ENCODE measurements at regions not wholly inside any gene's neighbourhood (a gene's known extent, or its start where the extent isn't known, plus 50 kb on each side); places are given as distances from the start of the nearest gene placed in this dataset.

- no peak for TF ChIP-seq POLR2AphosphoS5 (IDR thresholded peaks at IDR 0.05; ENCODE audit: low read depth, low read length)
- TF ChIP-seq EZH2 (IDR thresholded peaks at IDR 0.05; ENCODE audit: low read depth, low read length, severe bottlenecking), result no peak
- TF ChIP-seq CTCF (IDR thresholded peaks at IDR 0.05; ENCODE audit: control extremely low read depth in 1 of 3, insufficient read depth in 1 of 3, low read depth in 1 of 3, low read length in 3 of 3), result no peak
These were observed 185.7 kb downstream of the HAUS1 start for GRCh38 chr18:46289931-46290330.

Data from H1 (cell line).